ENCODE measurements at regions not wholly inside any gene's neighbourhood (a gene's known extent, or its start where the extent isn't known, plus 50 kb on each side); places are given as distances from the start of the nearest gene placed in this dataset.

- TF ChIP-seq, protein P1, sequence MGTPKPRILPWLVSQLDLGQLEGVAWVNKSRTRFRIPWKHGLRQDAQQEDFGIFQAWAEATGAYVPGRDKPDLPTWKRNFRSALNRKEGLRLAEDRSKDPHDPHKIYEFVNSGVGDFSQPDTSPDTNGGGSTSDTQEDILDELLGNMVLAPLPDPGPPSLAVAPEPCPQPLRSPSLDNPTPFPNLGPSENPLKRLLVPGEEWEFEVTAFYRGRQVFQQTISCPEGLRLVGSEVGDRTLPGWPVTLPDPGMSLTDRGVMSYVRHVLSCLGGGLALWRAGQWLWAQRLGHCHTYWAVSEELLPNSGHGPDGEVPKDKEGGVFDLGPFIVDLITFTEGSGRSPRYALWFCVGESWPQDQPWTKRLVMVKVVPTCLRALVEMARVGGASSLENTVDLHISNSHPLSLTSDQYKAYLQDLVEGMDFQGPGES (IDR thresholded peaks at IDR 0.05; ENCODE audit: low read depth, low read length): no peak
- no peak for TF ChIP-seq CHD2 (IDR thresholded peaks at IDR 0.05; ENCODE audit: low read length, partially characterized antibody)
These were observed 117.5 kb downstream of the SOX4 start for GRCh38 chr6:21710908-21711627.
